DND-41 (cell line): ENCODE measurements at regions not wholly inside any gene's neighbourhood (a gene's known extent, or its start where the extent isn't known, plus 50 kb on each side); places are given as distances from the start of the nearest gene placed in this dataset.

Source experiments
- EZH2 ChIP-seq: IDR thresholded peaks from 3 replicates; pipeline ENCODE4 v1.6.1; 2012; ENCODE audit warnings: borderline replicate concordance, low read depth, mild to moderate bottlenecking, moderate library complexity, low read length, inconsistent platforms; ENCODE audit not compliant: severe bottlenecking
- TF ChIP-seq, protein P1 (sequence below): IDR thresholded peaks from 2 replicates; pipeline ENCODE4 v1.5.1; 2012; ENCODE audit warnings: borderline replicate concordance, low read length, moderate library complexity, mild to moderate bottlenecking; ENCODE audit not compliant: poor library complexity, severe bottlenecking; ENCODE audit errors: extremely low read depth

GRCh38 chr1:81592233-81592632, 208.5 kb upstream of the ADGRL2 start:
- no peak for TF ChIP-seq EZH2
- TF ChIP-seq, protein P1, sequence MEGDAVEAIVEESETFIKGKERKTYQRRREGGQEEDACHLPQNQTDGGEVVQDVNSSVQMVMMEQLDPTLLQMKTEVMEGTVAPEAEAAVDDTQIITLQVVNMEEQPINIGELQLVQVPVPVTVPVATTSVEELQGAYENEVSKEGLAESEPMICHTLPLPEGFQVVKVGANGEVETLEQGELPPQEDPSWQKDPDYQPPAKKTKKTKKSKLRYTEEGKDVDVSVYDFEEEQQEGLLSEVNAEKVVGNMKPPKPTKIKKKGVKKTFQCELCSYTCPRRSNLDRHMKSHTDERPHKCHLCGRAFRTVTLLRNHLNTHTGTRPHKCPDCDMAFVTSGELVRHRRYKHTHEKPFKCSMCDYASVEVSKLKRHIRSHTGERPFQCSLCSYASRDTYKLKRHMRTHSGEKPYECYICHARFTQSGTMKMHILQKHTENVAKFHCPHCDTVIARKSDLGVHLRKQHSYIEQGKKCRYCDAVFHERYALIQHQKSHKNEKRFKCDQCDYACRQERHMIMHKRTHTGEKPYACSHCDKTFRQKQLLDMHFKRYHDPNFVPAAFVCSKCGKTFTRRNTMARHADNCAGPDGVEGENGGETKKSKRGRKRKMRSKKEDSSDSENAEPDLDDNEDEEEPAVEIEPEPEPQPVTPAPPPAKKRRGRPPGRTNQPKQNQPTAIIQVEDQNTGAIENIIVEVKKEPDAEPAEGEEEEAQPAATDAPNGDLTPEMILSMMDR: no peak
